ENCODE measurements at regions not wholly inside any gene's neighbourhood (a gene's known extent, or its start where the extent isn't known, plus 50 kb on each side); places are given as distances from the start of the nearest gene placed in this dataset.

DNA sequence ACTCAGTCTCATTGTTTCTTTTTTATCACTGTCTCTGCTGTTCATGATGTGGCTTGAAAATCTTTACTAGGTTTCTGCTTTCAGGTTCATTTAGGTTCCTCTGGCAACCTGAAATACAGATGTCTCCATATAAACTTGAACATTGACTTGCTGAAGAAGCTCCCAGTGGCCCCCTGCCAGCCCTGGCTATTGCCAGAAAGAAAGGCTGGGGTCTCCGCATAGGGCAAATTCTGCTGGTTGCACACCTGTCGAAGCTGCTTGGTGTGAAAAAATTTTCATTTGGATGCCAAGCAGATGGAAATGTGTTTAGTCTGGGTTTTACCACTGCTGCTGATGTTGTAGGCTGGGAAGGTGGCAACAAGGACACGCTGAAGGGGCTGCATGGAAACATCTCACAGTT is 826.7 kb upstream of the GHITM start:
- no peaks in the 10 kb centered on the region for H4K20me1 ChIP-seq (replicated peaks in 1 of 2; ENCODE audit: control insufficient read depth in 1 of 2, insufficient read depth in 2 of 2, low read length in 2 of 2)
- no peak overlapping the region for H3K4ac ChIP-seq (replicated peaks; ENCODE audit: insufficient read length, low read depth, low read length)
- H2BK120ac ChIP-seq (replicated peaks; ENCODE audit: low read depth, low read length), result no peak overlapping the region
- ChIA-PET POLR2A (ENCODE audit: partially characterized antibody) (no interaction called here), CTCF (ENCODE audit: partially characterized antibody) (interaction anchor here (0.6 to 2.1 kb wide), 4 partner anchors 12 to 559 kb away, joined by 3 to 10 read pairs (median 5); no protein-coding TSS in a partner anchor)
- H3K18ac ChIP-seq (ENCODE audit: extremely low read depth, low read length), result no peak overlapping the region
- no peaks in the 10 kb centered on the region for H3K79me1 ChIP-seq (ENCODE audit: low read depth, low read length)
- no peaks in the 10 kb centered on the region for H3K36me3 ChIP-seq (ENCODE audit: control insufficient read depth in 2 of 4, insufficient read depth in 4 of 4, low read length in 3 of 4)
- no peak overlapping the region for H3K4me2 ChIP-seq (ENCODE audit: insufficient read depth in 1 of 2, low read depth in 2 of 2, low read length in 2 of 2)
- H3K23me2 ChIP-seq (ENCODE audit: low read depth, low read length), result no peaks in the 10 kb centered on the region
- H3K9me3 ChIP-seq (ENCODE audit: insufficient read depth in 2 of 2, low read depth in 1 of 2, low read length in 1 of 2), result 0 out of 4 replicates have a peak, but pooled peaks cover 0 to 4% of the 10 kb centered on the region in 2 experiments
- no peak overlapping the region for H4K8ac ChIP-seq (ENCODE audit: extremely low read depth, insufficient read depth, low read length)
- no peak overlapping the region for H3K14ac ChIP-seq (ENCODE audit: insufficient read length)
- no peak overlapping the region for H3K27ac ChIP-seq (ENCODE audit: low read depth, low read length)
- no peak overlapping the region for H2AFZ ChIP-seq (ENCODE audit: low read length)
- 92% methylated on average over 3 of the region's 3 CpGs; no CpG with 5 or more reads in 1 of the 2 experiments for WGBS, 2 experiments (ENCODE audit: extremely low coverage in 1 of 2, insufficient coverage in 1 of 2, insufficient read length in 1 of 2, insufficient replicate concordance in 2 of 2, low coverage in 1 of 2, low lambda C conversion rate in 2 of 2, missing lambda C conversion rate in 1 of 2)
- no peak overlapping the region for H2AK5ac ChIP-seq (ENCODE audit: low read depth, low read length)
- H3K27me3 ChIP-seq (replicated peaks in 1 of 4; ENCODE audit: control insufficient read depth in 3 of 4, extremely low read depth in 1 of 4, insufficient read depth in 3 of 4, low read length in 3 of 4), result no peaks in the 10 kb centered on the region
- TF ChIP-seq RXRA (IDR thresholded peaks at IDR 0.05; ENCODE audit: insufficient read depth, low read depth, low read length) (no peak), EP300 (IDR thresholded peaks at IDR 0.05; ENCODE audit: borderline replicate concordance in 1 of 2, low read depth in 2 of 2, low read length in 2 of 2) (no peak), GTF2F1 (IDR thresholded peaks at IDR 0.05; ENCODE audit: borderline replicate concordance, low read depth, low read length) (no peak), ASH2L (IDR thresholded peaks at IDR 0.05; ENCODE audit: low read length) (no peak), CHD1 (IDR thresholded peaks at IDR 0.05; ENCODE audit: low read depth, low read length) (no peak), TAF1 (IDR thresholded peaks at IDR 0.05; ENCODE audit: low read depth, low read length) (no peak), CBX8 (IDR thresholded peaks at IDR 0.05; ENCODE audit: borderline replicate concordance, low read depth, low read length) (no peak), CEBPB (IDR thresholded peaks at IDR 0.05; ENCODE audit: low read depth, low read length) (no peak), ZNF274 (IDR thresholded peaks at IDR 0.05; ENCODE audit: borderline replicate concordance, extremely low read depth, low read length) (no peak), HDAC6 (IDR thresholded peaks at IDR 0.05; ENCODE audit: low read depth, low read length) (no peak)
- TF ChIP-seq, protein P1, sequence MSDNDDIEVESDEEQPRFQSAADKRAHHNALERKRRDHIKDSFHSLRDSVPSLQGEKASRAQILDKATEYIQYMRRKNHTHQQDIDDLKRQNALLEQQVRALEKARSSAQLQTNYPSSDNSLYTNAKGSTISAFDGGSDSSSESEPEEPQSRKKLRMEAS (IDR thresholded peaks at IDR 0.05), result no peak
- TF ChIP-seq, protein P2, sequence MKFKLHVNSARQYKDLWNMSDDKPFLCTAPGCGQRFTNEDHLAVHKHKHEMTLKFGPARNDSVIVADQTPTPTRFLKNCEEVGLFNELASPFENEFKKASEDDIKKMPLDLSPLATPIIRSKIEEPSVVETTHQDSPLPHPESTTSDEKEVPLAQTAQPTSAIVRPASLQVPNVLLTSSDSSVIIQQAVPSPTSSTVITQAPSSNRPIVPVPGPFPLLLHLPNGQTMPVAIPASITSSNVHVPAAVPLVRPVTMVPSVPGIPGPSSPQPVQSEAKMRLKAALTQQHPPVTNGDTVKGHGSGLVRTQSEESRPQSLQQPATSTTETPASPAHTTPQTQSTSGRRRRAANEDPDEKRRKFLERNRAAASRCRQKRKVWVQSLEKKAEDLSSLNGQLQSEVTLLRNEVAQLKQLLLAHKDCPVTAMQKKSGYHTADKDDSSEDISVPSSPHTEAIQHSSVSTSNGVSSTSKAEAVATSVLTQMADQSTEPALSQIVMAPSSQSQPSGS (IDR thresholded peaks at IDR 0.05; ENCODE audit: low read length), result no peak
- no peak overlapping the region for H2BK5ac ChIP-seq (ENCODE audit: low read depth, low read length)
- FAIRE-seq (no peak), DNase-seq (ENCODE audit: low read depth in 1 of 2, low spot score in 2 of 2) (no peak)
- no peak overlapping the region for H3K9ac ChIP-seq (replicated peaks in 1 of 4; ENCODE audit: extremely low read depth in 1 of 4, low read depth in 3 of 4, low read length in 3 of 4)
- no peak overlapping the region for H2BK15ac ChIP-seq (ENCODE audit: low read length)
- H3K4me3 ChIP-seq (ENCODE audit: extremely low read depth in 1 of 4, insufficient read depth in 2 of 4, low read depth in 3 of 4, low read length in 4 of 4), result no peak overlapping the region
- H3K23ac ChIP-seq (ENCODE audit: insufficient read length), result no peak overlapping the region
- no peaks in the 10 kb centered on the region for H3K4me1 ChIP-seq (replicated peaks in 1 of 4; ENCODE audit: control insufficient read depth in 3 of 4, insufficient read depth in 4 of 4, low read length in 3 of 4)
- no peaks in the 10 kb centered on the region for H3K79me2 ChIP-seq (ENCODE audit: control insufficient read depth in 1 of 2, insufficient read depth in 2 of 2, low read length in 2 of 2)
- no peak overlapping the region for H4K91ac ChIP-seq (replicated peaks; ENCODE audit: insufficient read length, low read length)
- no peak overlapping the region for H2BK20ac ChIP-seq (ENCODE audit: low read length)
- no peak overlapping the region for H4K5ac ChIP-seq (ENCODE audit: insufficient read length, low read depth, low read length)
- no peak overlapping the region for H3K56ac ChIP-seq (replicated peaks; ENCODE audit: insufficient read length, low read depth, low read length)
- no peak overlapping the region for H2BK12ac ChIP-seq (ENCODE audit: low read depth, low read length)
